GM19395 (cell line): ENCODE measurements at regions not wholly inside any gene's neighbourhood (a gene's known extent, or its start where the extent isn't known, plus 50 kb on each side); places are given as distances from the start of the nearest gene placed in this dataset.

Source experiments
- ATAC-seq: cut with Tn5 transposase; IDR thresholded peaks from one replicate; pipeline ENCODE4 v1.9.1; 2021; ENCODE audit warnings: mild to moderate bottlenecking, moderate library complexity; ENCODE audit not compliant: unreplicated experiment

DNA sequence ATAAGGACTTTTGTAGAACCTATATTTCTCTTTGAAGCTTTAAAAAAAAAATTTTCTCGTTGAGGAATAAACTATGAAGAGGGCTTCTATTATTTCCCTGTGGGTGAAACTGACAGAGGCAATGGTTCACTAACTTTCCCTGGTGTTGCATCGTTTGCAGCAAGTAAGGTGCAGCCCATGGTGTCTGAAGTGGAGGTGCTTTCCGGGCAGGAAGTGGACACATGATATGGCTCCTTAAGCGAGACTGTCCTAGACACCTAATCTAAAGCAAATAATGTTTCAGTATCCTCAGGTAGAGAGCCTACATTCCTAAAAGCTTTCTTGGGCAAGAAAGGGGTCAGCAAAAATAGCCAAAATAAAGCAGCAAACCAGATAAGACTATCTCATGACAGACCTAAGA lies 437.6 kb upstream of the ARGLU1 start:
- ATAC-seq: no peak

DNA sequence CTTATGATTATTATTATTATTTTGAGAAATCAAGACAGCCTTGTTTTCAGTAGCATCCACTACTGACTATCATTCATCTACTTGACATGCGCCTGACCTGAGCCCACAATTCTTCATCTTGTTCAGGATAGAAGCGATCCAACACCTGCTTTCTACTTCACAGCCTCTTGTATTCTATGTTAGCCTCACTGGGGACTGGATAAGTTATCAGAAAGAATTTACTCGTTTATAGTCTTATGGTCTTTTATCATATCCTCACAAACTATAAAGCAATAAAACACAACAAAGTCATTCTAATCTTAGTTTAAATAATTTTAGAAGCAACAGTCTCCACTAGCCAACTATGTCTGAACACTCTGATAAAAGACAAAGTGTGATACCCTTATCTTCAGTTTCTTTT lies 436.0 kb upstream of the ARGLU1 start:
- no peak for ATAC-seq

DNA sequence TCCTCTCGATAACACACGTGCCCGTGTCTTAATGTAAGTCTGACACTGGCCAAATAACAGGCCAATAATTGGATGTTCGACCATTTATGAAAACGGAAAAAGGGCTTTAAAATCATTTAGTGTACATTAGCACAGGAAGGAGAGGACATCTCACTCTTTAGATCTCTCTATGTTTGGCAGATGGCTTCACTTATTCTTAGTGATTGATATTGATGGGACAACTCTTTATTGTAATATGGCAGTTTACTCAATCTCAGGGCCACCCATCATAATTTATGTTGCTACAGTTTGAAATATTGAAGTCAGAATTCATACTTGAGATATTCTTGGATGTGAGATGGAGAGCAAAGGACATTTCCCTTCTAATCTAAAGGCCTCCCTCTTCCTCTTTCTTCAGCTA lies 430.7 kb upstream of the ARGLU1 start:
- ATAC-seq: no peak

DNA sequence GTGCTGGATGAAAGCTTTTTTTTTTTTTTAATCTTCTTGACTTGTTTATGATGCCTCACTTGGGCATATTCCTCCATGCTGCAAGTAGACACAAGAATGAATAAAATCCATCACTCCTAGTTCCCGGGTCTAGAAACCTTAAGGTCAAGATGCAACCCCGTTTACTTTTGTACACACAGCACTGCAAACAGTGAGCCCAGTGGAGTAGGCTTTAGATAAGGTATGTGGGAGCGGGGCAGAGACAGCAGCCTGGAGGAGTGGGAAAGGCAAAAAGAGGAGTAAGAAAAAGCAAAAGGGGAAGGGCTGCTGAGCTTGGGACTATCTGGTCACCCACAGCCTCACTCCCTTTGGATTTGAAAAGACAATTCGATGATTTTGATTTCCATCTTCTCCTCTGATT lies 429.8 kb upstream of the ARGLU1 start:
- ATAC-seq: no peak

DNA sequence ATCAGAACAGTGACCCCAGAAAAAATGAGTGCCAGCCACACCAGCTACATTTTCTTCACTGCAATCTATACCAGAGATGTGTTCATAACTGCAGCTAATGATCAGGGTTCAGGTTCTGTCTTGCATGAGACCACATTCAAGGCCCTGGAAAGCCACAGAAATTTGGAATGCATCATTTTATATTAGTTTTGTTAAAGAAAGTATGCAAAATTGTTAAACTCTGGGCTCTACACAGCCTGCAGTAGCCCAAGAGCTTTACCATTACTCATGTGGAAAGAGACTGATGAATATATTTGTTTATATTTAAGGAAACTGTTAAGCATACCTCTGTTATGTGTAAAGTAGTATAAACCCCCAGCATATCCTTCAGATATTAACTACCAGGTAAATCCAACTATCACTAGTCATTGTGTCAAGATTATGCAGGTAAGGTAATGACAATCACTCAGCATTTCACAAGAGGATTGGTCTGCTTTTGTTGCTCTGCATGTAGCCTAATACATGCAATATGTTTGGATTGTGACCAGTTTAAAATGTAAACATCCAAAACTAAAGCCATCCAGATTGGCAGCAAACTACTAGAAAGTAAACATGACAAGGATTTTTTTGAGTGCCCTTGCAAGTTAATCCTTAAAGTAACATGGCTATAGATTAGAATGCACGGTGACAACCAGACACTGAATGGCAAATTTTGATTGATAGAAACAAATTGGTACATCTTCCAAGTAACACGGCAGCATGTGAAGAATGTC lies 429.1 kb upstream of the ARGLU1 start:
- no peak for ATAC-seq

DNA sequence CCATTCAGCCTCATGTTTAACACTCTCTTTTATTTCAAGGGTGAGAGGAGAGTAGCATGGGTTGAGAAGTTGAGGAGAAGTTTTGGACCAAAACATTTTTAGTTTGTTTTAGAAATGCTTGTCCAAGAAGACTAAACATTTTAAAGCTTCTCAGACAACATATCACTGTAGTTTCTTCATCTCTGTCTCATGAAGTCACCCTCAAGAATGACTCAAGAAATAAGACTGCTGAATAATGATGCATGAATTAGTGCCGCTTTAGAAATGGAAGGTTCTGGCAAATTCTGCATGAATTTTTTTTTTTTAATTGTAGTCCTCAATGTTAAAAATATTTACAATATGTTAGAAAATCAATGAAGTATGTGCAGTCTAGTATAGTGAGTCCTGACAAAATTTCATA lies 422.7 kb upstream of the ARGLU1 start:
- ATAC-seq: no peak

DNA sequence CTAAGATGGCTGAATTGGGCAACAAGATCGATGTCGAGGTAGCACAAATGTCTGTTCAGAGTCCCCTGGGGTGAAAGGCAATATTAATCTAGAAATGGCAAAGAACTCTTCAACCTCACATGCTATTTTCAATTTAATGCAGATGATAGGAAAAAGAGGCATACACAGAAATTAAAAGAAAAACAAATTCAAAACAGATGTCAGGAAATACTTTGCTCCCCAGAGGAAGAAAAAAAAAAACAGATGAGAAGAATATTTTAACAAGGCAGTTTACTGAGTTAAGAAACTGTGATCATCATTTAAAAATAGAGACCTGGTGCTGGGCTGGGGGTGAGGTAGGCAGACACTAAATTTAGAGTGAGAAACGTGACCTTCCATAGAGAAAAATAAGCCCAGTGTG lies 421.9 kb upstream of the ARGLU1 start:
- no peak for ATAC-seq

DNA sequence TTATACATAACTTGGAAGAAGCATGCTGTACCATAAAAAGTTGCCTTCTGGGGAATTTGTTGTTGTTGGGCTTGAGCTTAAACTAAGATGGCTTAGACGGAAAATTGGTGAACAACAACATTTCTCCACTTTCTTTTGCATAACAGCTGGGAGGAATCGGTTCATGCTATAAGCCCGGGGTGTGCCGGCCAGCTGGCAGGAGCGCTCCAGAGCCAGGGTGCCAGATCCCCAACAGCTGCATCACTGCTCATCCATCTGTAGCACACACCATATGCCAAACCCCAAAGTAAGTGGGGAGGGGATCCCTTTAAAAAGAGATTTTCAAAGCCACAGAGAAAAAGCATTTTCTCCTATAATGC lies 419.5 kb upstream of the ARGLU1 start:
- no peak for ATAC-seq

DNA sequence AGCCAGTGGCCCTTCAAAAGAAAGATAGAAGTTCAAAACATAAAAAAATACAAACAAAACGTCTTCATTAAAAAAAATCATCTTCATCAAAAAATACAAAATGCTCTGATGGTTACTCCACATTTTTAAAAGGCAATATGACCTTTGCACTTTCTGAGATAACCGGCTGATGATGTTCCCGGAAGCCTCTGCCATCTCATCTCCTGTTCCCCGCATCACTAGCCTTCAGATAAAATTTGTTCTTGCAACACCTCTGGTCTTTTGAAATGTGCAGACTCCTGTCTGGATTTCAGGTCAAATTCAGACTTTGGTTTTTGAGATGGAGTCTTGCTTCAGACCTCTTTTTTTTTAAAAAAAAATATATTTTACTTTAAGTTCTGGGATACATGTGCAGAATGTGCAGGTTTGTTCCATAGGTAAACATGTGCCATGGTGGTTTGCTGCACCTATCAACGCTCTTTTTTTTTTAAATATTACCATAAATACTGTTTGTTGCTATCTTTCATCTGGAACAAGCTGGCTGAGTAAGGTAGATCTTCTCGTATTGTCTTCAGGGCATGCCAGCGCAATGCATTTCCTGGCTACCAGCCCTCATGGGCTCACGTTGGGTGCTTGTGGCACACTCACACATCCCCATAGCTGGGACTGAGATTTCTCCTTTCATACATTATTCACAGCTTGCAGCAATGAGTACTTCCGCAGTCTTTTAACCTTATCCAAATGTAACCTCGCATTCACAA lies 418.9 kb upstream of the ARGLU1 start:
- ATAC-seq: no peak

DNA sequence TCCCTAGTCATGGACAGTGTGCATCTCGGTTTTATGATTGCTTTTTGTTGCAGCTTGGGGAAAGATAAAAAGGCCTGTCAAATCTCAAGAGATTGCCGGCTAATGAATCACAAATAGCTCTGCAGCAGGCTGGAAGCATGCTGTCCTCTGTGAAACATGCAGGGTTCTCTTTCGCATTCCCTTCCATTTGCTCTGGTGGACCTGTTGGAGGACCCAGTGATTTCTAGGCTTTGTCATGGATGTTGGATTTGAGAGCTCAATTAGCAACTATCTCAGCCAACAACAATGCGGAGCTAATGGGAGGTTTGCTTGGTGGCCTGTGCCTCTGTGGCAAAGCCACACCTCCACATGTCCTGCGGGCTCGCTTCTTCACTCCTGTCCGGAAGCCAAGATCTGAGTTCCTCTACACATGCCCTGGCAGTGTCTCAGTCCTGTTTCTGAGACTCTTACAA lies 418.1 kb upstream of the ARGLU1 start:
- ATAC-seq: no peak

DNA sequence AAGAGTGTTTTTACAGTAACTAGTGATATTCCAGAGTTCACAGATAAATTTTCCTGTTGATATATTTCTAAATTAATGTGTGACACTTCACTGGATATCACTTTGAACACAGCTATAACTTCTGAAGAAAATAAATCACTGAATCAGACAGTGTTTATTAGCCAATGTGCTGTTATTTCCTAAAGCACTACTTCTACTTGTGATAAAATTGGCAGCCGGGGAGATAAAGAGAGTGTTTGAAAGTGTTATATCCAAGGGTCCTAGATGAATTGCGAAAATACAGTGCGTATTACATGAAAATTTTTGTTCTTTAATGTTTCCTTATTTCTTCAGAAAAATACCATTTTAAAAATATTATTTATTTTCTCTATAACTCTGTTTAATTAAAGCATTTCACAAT lies 417.5 kb upstream of the ARGLU1 start:
- no peak for ATAC-seq

DNA sequence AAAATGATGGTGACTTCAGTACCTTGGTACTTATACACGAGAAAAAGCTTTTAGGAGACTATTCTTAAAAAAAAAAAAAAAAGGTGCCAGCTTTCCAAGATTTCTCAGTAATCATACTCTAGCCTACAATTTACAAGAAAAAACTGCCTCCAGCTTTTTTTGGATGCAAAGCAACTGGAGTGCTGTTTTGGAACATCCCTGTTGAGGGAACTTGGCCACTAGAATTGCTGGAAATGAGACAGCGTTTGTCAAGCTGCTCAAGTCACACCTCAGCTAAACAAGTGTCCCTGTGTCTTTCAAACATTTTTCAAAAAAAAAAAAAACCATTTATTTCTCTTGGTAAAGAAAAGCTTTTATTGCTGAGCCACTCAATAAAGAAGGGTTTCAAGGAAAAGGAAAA lies 413.1 kb upstream of the ARGLU1 start:
- ATAC-seq: no peak

DNA sequence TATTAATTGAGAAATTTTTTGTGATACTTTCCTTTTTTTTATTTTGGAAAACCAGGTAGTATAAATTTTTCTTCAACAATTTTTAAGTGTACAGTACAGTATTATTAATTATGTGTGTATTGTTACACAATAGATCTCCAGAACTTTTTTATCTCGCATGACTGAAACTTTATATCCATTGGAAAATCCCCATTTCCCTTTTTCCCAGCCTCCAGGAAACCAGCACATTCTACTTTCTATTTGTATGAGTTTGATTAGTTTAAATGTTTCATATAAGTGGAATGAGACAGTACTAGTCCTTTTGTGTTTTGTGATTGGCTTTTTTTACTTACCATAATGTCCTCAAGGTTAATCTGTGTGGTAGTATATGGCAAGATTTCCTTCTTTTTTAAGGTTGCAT lies 399.5 kb upstream of the ARGLU1 start:
- no peak for ATAC-seq

DNA sequence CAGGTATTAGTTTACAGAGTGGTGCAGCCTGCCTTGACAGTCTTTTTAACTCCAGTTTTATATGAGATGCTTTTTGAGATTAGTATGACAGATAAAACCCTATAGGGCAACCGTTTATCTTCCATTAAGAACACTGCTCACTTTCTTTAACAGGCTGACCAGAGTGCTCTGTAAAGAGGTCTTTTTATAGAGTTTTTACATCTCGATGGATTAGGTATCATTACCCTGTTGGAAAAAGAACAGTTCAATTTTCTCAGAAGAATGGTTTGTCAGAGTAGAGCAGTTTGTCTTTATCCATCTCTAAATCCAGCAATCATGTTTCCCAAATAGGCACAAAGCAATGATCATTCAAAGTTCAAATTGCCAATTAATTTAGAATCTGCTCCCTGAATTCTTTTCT lies 395.2 kb upstream of the ARGLU1 start:
- ATAC-seq: no peak

DNA sequence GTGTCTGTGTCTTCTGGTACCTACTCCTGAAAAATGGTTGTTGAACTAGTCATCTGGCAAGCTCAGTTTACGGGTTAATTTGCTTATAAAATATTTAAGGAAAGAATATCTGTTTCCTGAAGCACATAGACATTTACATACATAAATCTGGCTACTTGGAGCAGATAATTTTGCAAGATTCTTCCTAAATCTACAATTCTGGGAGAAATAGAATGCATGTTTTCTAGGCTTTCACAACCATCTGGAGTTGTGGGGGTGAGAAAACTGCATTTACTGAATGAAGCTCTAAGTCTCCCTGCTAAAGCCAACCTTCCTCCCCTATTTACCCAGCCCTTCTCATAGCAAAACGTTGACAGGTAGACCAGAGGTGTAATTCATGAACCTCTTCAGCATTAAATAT lies 393.7 kb upstream of the ARGLU1 start:
- ATAC-seq: no peak

DNA sequence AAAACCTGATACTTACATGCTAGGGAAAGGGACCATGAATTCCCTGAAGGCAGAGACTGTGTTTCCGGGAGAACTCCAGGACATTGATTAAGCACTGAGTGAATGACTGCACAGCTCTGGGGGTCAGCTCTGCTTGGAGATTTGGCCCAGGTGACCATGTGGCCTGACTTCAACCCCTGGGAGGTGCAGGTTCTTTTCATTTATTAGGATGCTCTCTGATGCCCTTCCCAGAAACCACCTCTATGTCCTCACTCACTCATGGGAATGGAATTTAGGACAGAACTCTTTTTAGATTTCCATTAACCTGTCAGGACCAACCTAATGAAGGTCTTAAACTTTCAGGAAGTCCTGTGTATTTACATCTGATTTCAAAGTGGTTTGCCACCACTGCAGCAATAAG lies 393.3 kb upstream of the ARGLU1 start:
- no peak for ATAC-seq

DNA sequence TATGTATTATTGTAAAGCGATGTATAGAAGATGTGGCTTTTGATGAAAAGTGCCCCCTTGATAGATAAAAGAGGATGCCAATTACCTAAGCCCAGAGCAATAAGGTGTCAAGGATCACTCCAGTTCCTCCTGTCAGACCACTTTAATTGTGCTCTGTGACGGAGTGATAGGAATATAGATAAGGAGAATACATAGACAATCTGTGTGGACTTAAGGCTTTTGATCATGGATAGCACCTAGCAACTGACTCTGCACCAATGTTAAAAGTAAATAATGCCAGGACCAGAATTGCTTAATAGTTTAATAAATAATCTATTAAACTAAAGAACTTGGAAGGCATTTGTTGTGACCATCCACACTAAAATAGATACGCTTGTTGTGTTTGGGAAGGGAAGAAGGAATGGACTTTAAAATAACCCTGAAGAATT lies 390.7 kb upstream of the ARGLU1 start:
- ATAC-seq: no peak

DNA sequence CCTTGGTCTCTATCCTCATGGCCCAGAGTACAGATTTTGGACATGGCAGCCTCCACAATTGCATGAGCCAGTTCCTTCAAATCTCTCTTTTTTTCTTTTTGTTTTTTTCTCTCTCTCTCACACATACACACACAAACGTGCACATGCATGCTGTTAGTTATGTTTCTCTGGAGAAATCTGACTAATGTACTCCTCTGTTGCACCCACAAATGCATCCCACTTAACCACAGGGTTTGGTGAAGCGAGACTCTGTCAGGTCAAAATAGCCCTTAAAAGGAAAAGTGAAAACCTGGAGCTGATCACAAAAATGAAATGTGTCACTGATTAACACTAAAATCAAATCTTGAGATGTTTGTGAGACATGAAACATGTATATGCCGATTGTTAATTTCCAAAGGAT lies 374.6 kb upstream of the ARGLU1 start:
- ATAC-seq: peak; percentile 50

DNA sequence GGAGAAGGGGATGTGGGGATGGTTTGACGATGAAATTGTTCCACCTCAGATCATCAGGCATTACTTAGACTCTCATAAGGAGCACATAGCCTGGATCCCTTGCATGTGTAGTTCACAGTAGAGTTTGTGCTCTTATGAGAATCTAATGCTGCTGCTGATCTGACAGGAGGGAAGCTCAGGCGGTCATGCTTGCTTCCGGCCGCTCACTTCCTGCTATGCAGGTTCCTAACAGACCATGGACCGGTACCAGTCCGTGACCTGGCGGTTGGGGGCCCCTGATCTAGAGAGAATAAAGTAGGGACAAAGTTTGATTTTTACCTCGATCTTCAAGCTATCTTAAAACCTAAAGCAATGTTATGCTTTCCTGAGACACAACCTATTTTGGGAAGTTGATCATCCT lies 373.8 kb upstream of the ARGLU1 start:
- ATAC-seq: no peak

DNA sequence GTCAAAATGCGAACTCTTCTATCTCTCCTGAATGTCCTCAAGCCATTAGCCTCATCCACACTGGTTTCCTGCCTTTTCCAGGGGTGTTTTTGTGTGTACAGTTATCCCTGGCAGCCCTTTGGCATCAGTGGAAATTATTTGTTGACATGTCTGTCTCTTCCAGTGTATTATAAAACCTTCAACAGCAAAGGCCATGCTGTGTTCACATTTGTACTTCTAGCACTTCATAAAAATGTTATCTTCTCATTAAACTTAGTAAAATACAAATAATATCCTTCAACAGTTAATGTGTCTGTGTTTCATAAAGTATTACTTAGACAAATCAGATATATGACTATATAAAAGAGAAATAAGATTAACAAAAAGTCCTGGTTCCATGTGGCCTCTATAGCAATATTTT lies 359.5 kb upstream of the ARGLU1 start:
- ATAC-seq: no peak

DNA sequence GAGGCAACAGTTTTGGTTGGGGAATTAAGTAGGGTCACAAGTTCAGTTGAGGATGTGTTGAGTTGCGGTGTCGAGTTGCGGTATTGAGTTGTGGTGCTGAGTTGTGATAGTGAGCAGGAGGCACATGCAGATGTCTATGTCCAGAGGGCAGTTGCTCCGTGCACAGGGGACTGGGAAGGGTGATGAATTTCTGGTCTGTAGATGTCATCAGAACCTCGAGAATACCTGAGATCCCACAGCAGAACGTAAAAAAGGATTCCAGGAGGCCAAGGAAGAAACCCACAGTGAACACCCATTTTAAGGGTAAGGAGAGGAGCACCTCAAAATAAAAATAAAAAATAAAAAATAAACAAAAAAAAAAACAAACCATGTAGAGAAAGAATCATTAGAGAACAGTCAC lies 354.4 kb upstream of the ARGLU1 start:
- no peak for ATAC-seq

DNA sequence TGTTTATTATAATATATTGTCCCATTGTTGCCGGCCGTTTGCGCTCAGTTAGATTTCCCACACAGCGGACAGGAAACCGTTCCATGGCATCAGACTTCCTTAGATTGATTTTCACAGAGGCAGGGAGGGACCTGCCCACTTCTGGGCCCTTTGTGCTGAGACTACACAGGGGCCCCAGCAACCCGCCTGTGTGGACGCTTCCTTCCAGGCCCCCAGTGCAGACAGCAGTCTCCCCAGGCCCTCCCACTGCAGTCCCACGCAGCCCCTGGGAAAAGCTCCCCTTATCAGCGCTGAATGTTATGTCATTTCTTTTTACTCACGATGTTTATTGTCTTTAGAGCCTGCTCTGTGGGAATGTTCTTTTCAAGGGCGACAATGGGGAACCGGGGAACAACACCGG lies 351.7 kb upstream of the ARGLU1 start:
- no peak for ATAC-seq

DNA sequence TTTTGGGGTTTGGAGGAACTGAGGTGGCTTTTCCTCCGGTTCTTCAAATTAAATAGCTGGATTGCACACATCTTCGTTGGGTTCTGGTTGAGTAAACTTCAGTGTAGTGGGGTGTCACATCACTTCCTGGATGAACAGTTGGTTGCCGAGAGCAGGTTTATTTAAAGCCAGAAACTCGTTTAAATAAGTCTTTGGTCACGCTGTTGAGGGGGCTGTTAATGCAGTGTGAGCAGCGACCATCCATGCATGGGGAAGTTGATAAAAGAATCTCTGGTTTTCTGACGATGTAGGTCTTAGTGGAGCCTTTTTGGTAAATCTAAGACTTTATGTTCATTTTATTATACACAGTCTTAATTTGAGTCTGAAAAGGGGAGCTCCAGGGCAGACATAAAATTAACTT lies 351.2 kb upstream of the ARGLU1 start:
- ATAC-seq: peak; percentile 40
